Calu3 (cell line): ENCODE measurements at regions not wholly inside any gene's neighbourhood (a gene's known extent, or its start where the extent isn't known, plus 50 kb on each side); places are given as distances from the start of the nearest gene placed in this dataset.

Experiments
- BruUV-seq: library from RNA; stranded (reverse); fragments of 400-500 nt; replicated peaks from 2 replicates; lab custom pipeline; 2021; lab: Mats Ljungman, UMichigan
- CTCF ChIA-PET: fragments of 300-600 bp; sonication (Branson Sonifier 250); formaldehyde crosslinking; loops from one replicate; lab custom pipeline; 2022; ENCODE audit warnings: antibody characterized with exemption; lab: Charles Lee
- DNase-seq: peaks from one replicate; pipeline ENCODE4 v3.0.0; 2022
- H3K27ac Mint-ChIP-seq: one replicate; pipeline ENCODE4 v1.8.0; 2022; ENCODE audit warnings: mixed read lengths; ENCODE audit not compliant: unreplicated experiment
- H3K27me3 Mint-ChIP-seq: one replicate; pipeline ENCODE4 v1.8.0; 2022; ENCODE audit warnings: mixed read lengths; ENCODE audit not compliant: unreplicated experiment
- H3K36me3 Mint-ChIP-seq: one replicate; pipeline ENCODE4 v1.8.0; 2022; ENCODE audit warnings: mild to moderate bottlenecking, moderate library complexity, mixed read lengths; ENCODE audit not compliant: insufficient read depth, unreplicated experiment
- H3K4me1 Mint-ChIP-seq: one replicate; pipeline ENCODE4 v1.8.0; 2022; ENCODE audit warnings: mild to moderate bottlenecking, low read depth, mixed read lengths; ENCODE audit not compliant: unreplicated experiment
- H3K4me3 Mint-ChIP-seq: one replicate; pipeline ENCODE4 v1.8.0; 2022; ENCODE audit warnings: mild to moderate bottlenecking, low read depth, moderate library complexity, mixed read lengths; ENCODE audit not compliant: unreplicated experiment
- H3K9me3 Mint-ChIP-seq: one replicate; pipeline ENCODE4 v1.8.0; 2022; ENCODE audit warnings: low read depth, mixed read lengths; ENCODE audit not compliant: unreplicated experiment
- intact Hi-C: fragments of 100-400 bp; cut with micrococcal nuclease; formaldehyde crosslinking; loops from one replicate; pipeline ENCODE4 v1.10.0; 2022; ENCODE audit not compliant: unreplicated experiment
- TF ChIP-seq, protein P1 (sequence below): fragments of 200-600 bp; IDR thresholded peaks from one replicate; pipeline ENCODE4 v1.8.0; 2022; ENCODE audit warnings: antibody characterized with exemption; ENCODE audit not compliant: unreplicated experiment

DNA sequence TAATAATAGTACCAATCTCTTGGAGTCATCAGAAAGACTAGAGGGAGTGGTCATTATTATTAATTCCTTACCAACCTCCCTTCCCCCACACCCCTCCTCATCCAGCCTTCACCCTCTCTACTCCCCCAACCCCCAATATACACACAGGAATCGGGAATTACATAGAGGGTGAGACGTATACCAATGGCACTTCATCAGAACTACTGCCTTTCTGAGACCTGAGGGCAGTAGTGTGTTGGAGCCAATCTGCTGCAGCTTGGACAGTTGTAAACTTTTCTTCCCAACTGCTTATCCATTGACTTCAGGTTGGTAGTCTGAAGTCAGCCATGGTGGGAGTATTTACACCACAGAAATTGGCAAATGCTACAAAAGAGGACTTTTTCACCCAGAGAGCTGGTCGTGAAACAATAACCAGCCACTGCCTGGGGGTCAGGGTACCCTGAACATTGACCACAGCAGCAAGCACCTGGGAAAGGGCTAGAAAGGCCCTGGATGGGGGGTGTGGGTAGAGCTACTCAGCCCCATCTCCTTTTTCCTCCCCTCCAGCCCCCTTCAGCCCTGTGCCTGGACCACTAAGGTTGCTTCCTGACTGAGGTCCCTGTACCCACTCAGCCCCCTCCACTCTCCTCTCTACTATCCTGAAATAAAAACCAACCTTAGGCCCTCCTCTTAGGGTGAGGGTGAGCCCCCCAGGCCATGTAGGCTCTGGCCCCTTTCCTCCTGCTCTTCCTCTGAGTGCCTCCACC lies 161.5 kb downstream of the MRPL14 start:
- Mint-ChIP-seq H3K4me3 (no peak overlapping the region), H3K27me3 (no peaks in the 10 kb centered on the region), H3K36me3 (no peaks in the 10 kb centered on the region), H3K4me1 (peaks cover 4% of the 10 kb centered on the region), H3K27ac (no peak overlapping the region), H3K9me3 (peaks cover 2% of the 10 kb centered on the region)
- CTCF ChIA-PET: no interaction called here
- no peak for DNase-seq
- intact Hi-C loops: no loop called here
- BruUV-seq: no TSS peak
- TF ChIP-seq, protein P1, sequence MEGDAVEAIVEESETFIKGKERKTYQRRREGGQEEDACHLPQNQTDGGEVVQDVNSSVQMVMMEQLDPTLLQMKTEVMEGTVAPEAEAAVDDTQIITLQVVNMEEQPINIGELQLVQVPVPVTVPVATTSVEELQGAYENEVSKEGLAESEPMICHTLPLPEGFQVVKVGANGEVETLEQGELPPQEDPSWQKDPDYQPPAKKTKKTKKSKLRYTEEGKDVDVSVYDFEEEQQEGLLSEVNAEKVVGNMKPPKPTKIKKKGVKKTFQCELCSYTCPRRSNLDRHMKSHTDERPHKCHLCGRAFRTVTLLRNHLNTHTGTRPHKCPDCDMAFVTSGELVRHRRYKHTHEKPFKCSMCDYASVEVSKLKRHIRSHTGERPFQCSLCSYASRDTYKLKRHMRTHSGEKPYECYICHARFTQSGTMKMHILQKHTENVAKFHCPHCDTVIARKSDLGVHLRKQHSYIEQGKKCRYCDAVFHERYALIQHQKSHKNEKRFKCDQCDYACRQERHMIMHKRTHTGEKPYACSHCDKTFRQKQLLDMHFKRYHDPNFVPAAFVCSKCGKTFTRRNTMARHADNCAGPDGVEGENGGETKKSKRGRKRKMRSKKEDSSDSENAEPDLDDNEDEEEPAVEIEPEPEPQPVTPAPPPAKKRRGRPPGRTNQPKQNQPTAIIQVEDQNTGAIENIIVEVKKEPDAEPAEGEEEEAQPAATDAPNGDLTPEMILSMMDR: no peak

DNA sequence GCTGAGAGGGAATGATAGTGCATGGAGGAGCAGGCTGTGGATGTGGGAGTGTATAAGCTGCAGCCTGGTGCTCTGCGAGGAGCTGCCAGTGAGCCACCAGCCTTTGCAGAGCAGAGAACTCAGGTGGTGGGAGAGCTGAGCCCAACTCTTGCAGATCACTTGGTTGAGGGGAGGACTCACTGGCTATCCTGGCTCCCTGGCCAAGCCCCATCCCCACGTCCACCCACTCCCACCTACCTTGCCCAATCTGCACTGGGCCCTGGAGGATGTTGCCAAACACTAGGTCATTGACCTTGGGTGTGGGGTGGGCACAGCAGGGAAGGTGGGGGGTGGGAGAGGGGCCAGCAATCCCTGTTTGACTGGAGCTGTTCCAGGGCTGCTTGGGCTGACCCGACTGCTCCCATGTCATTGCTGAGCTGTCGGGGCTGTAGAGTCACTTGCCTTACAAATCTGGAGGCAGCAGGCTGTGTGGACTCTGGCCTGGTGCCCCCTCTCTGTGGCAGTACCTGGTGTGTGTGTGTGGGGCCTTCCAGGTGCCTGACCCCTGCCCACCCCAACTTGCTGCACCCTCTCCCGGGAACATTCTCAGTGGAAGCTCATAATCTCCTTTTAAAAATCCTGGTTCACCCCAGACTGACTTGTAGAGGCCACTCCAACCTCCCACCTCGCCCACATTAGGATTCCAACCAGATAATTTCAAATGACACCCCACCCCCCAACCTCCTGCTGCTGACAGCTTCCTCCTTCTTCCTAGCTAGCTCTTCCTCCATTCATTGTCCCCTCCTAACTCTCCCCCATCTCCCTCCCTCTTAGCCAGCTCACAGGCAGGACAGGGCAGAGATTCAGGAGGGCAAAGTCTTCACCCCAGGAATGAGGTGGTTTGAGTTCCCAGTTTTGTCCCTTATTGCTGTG lies 162.3 kb downstream of the MRPL14 start:
- CTCF ChIA-PET: interaction anchor here (1.0 kb wide), 1 partner anchor 37 kb away, joined by 3 read pairs; no protein-coding TSS in a partner anchor
- TF ChIP-seq, protein P1: no peak
- H3K27me3 Mint-ChIP-seq: no peaks in the 10 kb centered on the region
- H3K36me3 Mint-ChIP-seq: no peaks in the 10 kb centered on the region
- no peaks in the 10 kb centered on the region for H3K4me1 Mint-ChIP-seq
- intact Hi-C loops: no loop called here
- H3K4me3 Mint-ChIP-seq: no peak overlapping the region
- H3K9me3 Mint-ChIP-seq: peaks cover 2% of the 10 kb centered on the region
- BruUV-seq: no TSS peak
- no peak for DNase-seq
- H3K27ac Mint-ChIP-seq: no peak overlapping the region

DNA sequence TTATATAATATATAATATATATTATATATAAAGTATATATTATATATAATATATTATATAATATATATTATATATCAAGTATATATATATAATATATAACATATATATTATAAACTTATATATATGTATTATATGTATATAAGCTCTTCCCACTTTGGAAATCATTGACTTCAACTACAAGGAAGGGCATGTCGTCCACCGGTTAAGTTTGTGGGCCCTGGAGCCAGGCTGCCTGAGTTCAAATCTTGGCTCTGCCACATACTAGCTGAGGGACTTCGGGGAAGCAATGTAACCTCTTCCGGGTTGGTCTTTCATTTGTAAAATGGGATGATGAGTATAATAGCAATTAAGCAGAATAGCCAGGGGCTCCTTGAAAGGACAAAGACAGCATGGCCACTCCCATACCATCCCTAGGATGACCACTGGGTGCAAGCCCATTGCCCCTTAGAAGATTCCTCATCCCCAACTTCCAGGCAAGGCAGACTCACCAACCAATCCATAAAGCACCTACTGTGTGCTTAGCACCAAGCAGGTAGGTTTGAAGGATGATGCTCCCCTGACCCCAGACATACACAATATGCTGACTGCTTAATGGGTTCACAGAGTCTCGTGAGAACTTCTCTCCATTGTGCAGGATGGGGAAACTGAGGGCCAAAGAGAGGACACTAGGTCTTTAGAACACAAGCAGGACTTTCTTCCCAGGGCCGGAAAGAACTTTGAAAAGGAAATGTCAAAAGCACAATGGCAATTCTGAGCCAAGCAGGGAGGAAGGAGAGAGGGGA lies 163.2 kb downstream of the MRPL14 start:
- Mint-ChIP-seq H3K9me3 (peaks cover 5% of the 10 kb centered on the region), H3K36me3 (no peaks in the 10 kb centered on the region), H3K27ac (no peak overlapping the region), H3K4me3 (no peak overlapping the region), H3K27me3 (no peaks in the 10 kb centered on the region), H3K4me1 (no peaks in the 10 kb centered on the region)
- DNase-seq: no peak
- no TSS peak for BruUV-seq
- TF ChIP-seq, protein P1: no peak
- intact Hi-C loops: no loop called here
- CTCF ChIA-PET: interaction anchor here (1.0 kb wide), 1 partner anchor 36 kb away, joined by 3 read pairs; no protein-coding TSS in a partner anchor

DNA sequence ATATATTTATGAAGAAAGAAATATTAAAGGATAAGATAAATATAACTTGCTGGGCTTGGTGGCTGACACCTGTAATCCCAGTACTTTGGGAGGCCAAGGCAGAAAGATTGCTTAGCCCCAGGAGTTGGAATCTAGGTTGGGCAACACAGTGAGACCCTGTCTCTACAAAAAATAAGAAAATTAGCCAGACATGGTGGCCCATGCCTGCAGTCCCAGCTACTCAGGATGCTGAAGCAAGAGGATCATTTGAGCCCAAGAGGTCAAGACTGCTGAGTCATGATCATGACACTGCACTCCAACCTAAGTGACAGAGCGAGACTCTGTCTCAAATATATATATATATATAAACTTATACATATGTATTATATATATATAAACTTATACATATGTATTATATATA lies 164.0 kb downstream of the MRPL14 start:
- no peaks in the 10 kb centered on the region for H3K36me3 Mint-ChIP-seq

More for the DNA sequence above, 164.0 kb downstream of the MRPL14 start:
- Mint-ChIP-seq H3K27me3 (no peaks in the 10 kb centered on the region), H3K9me3 (peaks cover 9% of the 10 kb centered on the region), H3K4me3 (no peak overlapping the region), H3K27ac (no peak overlapping the region), H3K4me1 (no peaks in the 10 kb centered on the region)
- CTCF ChIA-PET: no interaction called here
- TF ChIP-seq, protein P1: no peak
- no TSS peak for BruUV-seq
- intact Hi-C loops: no loop called here
- no peak for DNase-seq
